ENCODE measurements at regions not wholly inside any gene's neighbourhood (a gene's known extent, or its start where the extent isn't known, plus 50 kb on each side); places are given as distances from the start of the nearest gene placed in this dataset.

GRCh38 chr3:151553888-151554287 lies 93.0 kb upstream of the IGSF10 start:
- no peak overlapping the region for H3K4me3 Mint-ChIP-seq
- POLR2A ChIA-PET, result no interaction called here
- CTCF ChIA-PET, result no interaction called here
- no peaks in the 10 kb centered on the region for H3K27me3 Mint-ChIP-seq
- TF ChIP-seq, protein P1, sequence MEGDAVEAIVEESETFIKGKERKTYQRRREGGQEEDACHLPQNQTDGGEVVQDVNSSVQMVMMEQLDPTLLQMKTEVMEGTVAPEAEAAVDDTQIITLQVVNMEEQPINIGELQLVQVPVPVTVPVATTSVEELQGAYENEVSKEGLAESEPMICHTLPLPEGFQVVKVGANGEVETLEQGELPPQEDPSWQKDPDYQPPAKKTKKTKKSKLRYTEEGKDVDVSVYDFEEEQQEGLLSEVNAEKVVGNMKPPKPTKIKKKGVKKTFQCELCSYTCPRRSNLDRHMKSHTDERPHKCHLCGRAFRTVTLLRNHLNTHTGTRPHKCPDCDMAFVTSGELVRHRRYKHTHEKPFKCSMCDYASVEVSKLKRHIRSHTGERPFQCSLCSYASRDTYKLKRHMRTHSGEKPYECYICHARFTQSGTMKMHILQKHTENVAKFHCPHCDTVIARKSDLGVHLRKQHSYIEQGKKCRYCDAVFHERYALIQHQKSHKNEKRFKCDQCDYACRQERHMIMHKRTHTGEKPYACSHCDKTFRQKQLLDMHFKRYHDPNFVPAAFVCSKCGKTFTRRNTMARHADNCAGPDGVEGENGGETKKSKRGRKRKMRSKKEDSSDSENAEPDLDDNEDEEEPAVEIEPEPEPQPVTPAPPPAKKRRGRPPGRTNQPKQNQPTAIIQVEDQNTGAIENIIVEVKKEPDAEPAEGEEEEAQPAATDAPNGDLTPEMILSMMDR (IDR thresholded peaks at IDR 0.05), result no peak
- no peak overlapping the region for H3K27ac Mint-ChIP-seq
- H3K9me3 Mint-ChIP-seq, result no peaks in the 10 kb centered on the region
- no peaks in the 10 kb centered on the region for H3K36me3 Mint-ChIP-seq (ENCODE audit: low read depth)
- DNase-seq (no peak), ATAC-seq (no peak)
- intact Hi-C loops (cut with micrococcal nuclease), result no loop called here
- H3K4me1 Mint-ChIP-seq (ENCODE audit: low read depth), result no peaks in the 10 kb centered on the region

DNA sequence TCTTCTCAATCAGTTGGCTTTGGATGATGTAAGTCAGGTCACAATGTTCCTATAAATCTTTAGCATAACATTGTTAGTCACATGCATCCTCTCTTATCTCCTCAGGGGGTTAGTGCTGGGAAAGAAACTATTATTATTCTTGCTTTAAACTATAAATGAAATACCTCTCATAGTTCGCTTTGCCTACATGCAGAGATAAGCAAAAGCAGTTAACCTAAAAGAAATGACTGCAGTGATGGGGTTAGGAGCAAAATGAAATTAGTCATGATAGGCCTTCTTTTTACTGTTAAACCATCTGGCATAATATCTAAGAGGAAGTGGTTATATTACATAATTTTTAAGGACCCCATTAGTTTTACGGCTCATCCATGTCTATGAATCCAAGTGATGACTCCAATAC lies 91.7 kb upstream of the IGSF10 start:
- H3K27ac Mint-ChIP-seq, result no peak overlapping the region
- H3K27me3 Mint-ChIP-seq, result no peaks in the 10 kb centered on the region
- no peaks in the 10 kb centered on the region for H3K4me1 Mint-ChIP-seq (ENCODE audit: low read depth)
- ChIA-PET POLR2A (no interaction called here), CTCF (no interaction called here)
- ATAC-seq (no peak), DNase-seq (no peak)
- no peaks in the 10 kb centered on the region for H3K36me3 Mint-ChIP-seq (ENCODE audit: low read depth)
- H3K9me3 Mint-ChIP-seq, result no peaks in the 10 kb centered on the region
- no peak overlapping the region for H3K4me3 Mint-ChIP-seq
- intact Hi-C loops (cut with micrococcal nuclease), result no loop called here
- TF ChIP-seq, protein P1 (IDR thresholded peaks at IDR 0.05), result no peak

DNA sequence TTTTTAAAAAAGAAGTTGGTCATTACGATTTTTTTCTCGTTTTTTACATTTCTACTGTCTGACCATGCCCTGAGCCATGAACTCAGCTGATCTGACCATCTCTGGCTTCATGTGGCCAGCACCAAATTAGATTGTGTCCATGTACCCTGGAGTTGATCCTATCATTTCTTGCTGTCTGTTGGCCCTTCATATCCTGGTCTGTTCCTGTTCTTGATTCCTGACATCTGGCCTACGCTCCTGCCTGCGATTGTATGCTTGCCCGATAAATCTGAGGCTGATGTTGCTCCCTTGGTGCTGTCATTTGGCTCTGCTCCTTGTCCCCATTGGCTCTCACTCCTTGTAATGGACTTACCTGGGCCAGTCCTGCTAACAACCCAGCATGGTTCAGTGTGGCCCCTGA lies 89.8 kb upstream of the IGSF10 start:
- intact Hi-C loops (cut with micrococcal nuclease), result no loop called here
- ATAC-seq (no peak), DNase-seq (no peak)
- Mint-ChIP-seq H3K36me3 (ENCODE audit: low read depth) (no peaks in the 10 kb centered on the region), H3K4me3 (no peak overlapping the region), H3K27ac (no peak overlapping the region), H3K9me3 (no peaks in the 10 kb centered on the region), H3K27me3 (no peaks in the 10 kb centered on the region), H3K4me1 (ENCODE audit: low read depth) (no peaks in the 10 kb centered on the region)
- TF ChIP-seq, protein P1 (IDR thresholded peaks at IDR 0.05), result no peak
- ChIA-PET POLR2A (no interaction called here), CTCF (no interaction called here)

GRCh38 chr3:151550025-151550618 lies 89.3 kb upstream of the IGSF10 start:
- ATAC-seq (no peak), DNase-seq (no peak)
- no peaks in the 10 kb centered on the region for H3K9me3 Mint-ChIP-seq
- no peaks in the 10 kb centered on the region for H3K36me3 Mint-ChIP-seq (ENCODE audit: low read depth)
- H3K27me3 Mint-ChIP-seq, result no peaks in the 10 kb centered on the region
- no peak overlapping the region for H3K27ac Mint-ChIP-seq
- CTCF ChIA-PET, result no interaction called here
- H3K4me3 Mint-ChIP-seq, result no peak overlapping the region
- TF ChIP-seq, protein P1 (IDR thresholded peaks at IDR 0.05), result no peak
- no peaks in the 10 kb centered on the region for H3K4me1 Mint-ChIP-seq (ENCODE audit: low read depth)
- POLR2A ChIA-PET, result no interaction called here
- intact Hi-C loops (cut with micrococcal nuclease), result no loop called here

GRCh38 chr3:151548195-151548594 lies 87.3 kb upstream of the IGSF10 start:
- POLR2A ChIA-PET, result no interaction called here
- Mint-ChIP-seq H3K9me3 (no peaks in the 10 kb centered on the region), H3K27me3 (no peaks in the 10 kb centered on the region), H3K4me3 (no peak overlapping the region), H3K36me3 (ENCODE audit: low read depth) (no peaks in the 10 kb centered on the region), H3K4me1 (ENCODE audit: low read depth) (no peaks in the 10 kb centered on the region), H3K27ac (no peak overlapping the region)
- ATAC-seq (no peak), DNase-seq (no peak)
- TF ChIP-seq, protein P1 (IDR thresholded peaks at IDR 0.05), result no peak
- intact Hi-C loops (cut with micrococcal nuclease), result no loop called here
- CTCF ChIA-PET, result no interaction called here

Measured in activated CD8-positive, alpha-beta T cell treated with anti-CD3 and anti-CD28 coated beads for 36 hours (primary cell).